Common myeloid progenitor, CD34-positive (primary cell): ENCODE measurements at regions not wholly inside any gene's neighbourhood (a gene's known extent, or its start where the extent isn't known, plus 50 kb on each side); places are given as distances from the start of the nearest gene placed in this dataset.

Experiments
- CTCF ChIA-PET: fragments of 350-600 bp; sonication (Branson Sonifier 250); formaldehyde crosslinking; loops from one replicate; lab custom pipeline; 2021; ENCODE audit warnings: antibody characterized with exemption; lab: Charles Lee
- POLR2A ChIA-PET: fragments of 350-600 bp; sonication (Branson Sonifier 250); formaldehyde crosslinking; loops from one replicate; lab custom pipeline; 2021; ENCODE audit warnings: antibody characterized with exemption; lab: Charles Lee
- DNase-seq, 3 donors: peaks; one replicate each; pipeline versions ENCODE4 v3.0.0 to v3.0.0-alpha.2; 2013
- H3K27ac ChIP-seq, 2 experiments: 1 replicate in 1 of 2; 2 replicates in 1 of 2; pipeline ENCODE4 v1.7.0; 2013; ENCODE audit warnings: inconsistent platforms in 2 of 2, low read length in 2 of 2, mild to moderate bottlenecking in 2 of 2, low read depth in 1 of 2, moderate library complexity in 1 of 2; ENCODE audit not compliant: severe bottlenecking in 2 of 2, insufficient read depth in 1 of 2, poor library complexity in 1 of 2
- H3K27me3 ChIP-seq, 5 experiments: replicated peaks in 2 of 5; 1 replicate in 3 of 5; 2 replicates in 2 of 5; pipeline versions ENCODE4 v1.6.1 to v1.7.0; 2013; ENCODE audit warnings: low read length in 4 of 5, mild to moderate bottlenecking in 2 of 5, moderate library complexity in 2 of 5, inconsistent platforms in 1 of 5; ENCODE audit not compliant: insufficient read depth in 5 of 5, control insufficient read depth in 4 of 5
- H3K36me3 ChIP-seq, 4 experiments: 1 replicate in 2 of 4; 2 replicates in 2 of 4; pipeline versions ENCODE4 v1.6.1 to v1.7.0; 2013; ENCODE audit warnings: low read length in 3 of 4, control low read depth in 1 of 4, mild to moderate bottlenecking in 1 of 4; ENCODE audit not compliant: control insufficient read depth in 4 of 4, insufficient read depth in 4 of 4
- H3K4me1 ChIP-seq, 4 experiments: 1 replicate in 3 of 4; 2 replicates in 1 of 4; pipeline versions ENCODE4 v1.6.1 to v1.7.1; 2013; ENCODE audit warnings: low read length in 3 of 4, mild to moderate bottlenecking in 3 of 4, control low read depth in 1 of 4, inconsistent platforms in 1 of 4, moderate library complexity in 1 of 4; ENCODE audit not compliant: control insufficient read depth in 4 of 4, insufficient read depth in 4 of 4; ENCODE audit errors: control extremely low read depth in 1 of 4
- H3K4me3 ChIP-seq, 7 experiments: 1 replicate in 4 of 7; 2 replicates in 3 of 7; pipeline versions ENCODE4 v1.5.1 to v1.7.0; 2013; ENCODE audit warnings: mild to moderate bottlenecking in 7 of 7, low read length in 6 of 7, moderate library complexity in 6 of 7, inconsistent platforms in 2 of 7, low read depth in 2 of 7, control low read depth in 1 of 7; ENCODE audit not compliant: insufficient read depth in 4 of 7, control insufficient read depth in 1 of 7; ENCODE audit errors: extremely low read depth in 1 of 7
- H3K9me3 ChIP-seq, 5 experiments: 1 replicate in 4 of 5; 2 replicates in 1 of 5; pipeline versions ENCODE4 v1.6.1 to v1.7.1; 2013; ENCODE audit warnings: low read length in 4 of 5, mild to moderate bottlenecking in 2 of 5, inconsistent platforms in 1 of 5, low read depth in 1 of 5, moderate library complexity in 1 of 5; ENCODE audit not compliant: control insufficient read depth in 4 of 5, insufficient read depth in 2 of 5; ENCODE audit errors: control extremely low read depth in 1 of 5
- WGBS: methylation state at CpG from one replicate; pipeline ENCODE4 v1.1.5; 2013; ENCODE audit not compliant: insufficient coverage; 5-methylcytosine and 5-hydroxymethylcytosine counted together

GRCh38 chr5:159560088-159560487 is 229.8 kb upstream of the IL12B start:
- WGBS: 97% methylated on average over 7 of the region's 7 CpGs
- no peaks in the 10 kb centered on the region for H3K36me3 ChIP-seq
- H3K27me3 ChIP-seq: peaks cover 0 to 16% (median 6%) of the 10 kb centered on the region in 5 experiments
- POLR2A ChIA-PET: no interaction called here
- DNase-seq: no peak
- CTCF ChIA-PET: no interaction called here
- no peaks in the 10 kb centered on the region for H3K9me3 ChIP-seq
- no peak overlapping the region for H3K4me3 ChIP-seq
- no peaks in the 10 kb centered on the region for H3K4me1 ChIP-seq
- no peak overlapping the region for H3K27ac ChIP-seq

- Histone ChIP-seq H3K36me3 (no peaks in the 10 kb centered on the region), H3K9me3 (no peaks in the 10 kb centered on the region), H3K27ac (no peak overlapping the region), H3K27me3 (peaks cover 0 to 14% (median 6%) of the 10 kb centered on the region in 5 experiments), H3K4me3 (no peak overlapping the region), H3K4me1 (no peaks in the 10 kb centered on the region)
- ChIA-PET POLR2A (no interaction called here), CTCF (no interaction called here)
- 89% methylated on average over 1 of the region's 2 CpGs for WGBS
- no peak for DNase-seq
Measured at GRCh38 chr5:159564031-159564430, 233.7 kb upstream of the IL12B start.

GRCh38 chr5:159566832-159567231 is 236.5 kb upstream of the IL12B start:
- Histone ChIP-seq H3K9me3 (no peaks in the 10 kb centered on the region), H3K27ac (no peak overlapping the region), H3K4me1 (no peaks in the 10 kb centered on the region), H3K27me3 (no peaks in the 10 kb centered on the region), H3K36me3 (no peaks in the 10 kb centered on the region), H3K4me3 (no peak overlapping the region)
- no peak for DNase-seq
- CTCF ChIA-PET: interaction anchor here (0.7 kb wide), 1 partner anchor 235 kb away, joined by 3 read pairs; no protein-coding TSS in a partner anchor
- POLR2A ChIA-PET: no interaction called here
- 100% methylated on average over 1 of the region's 2 CpGs for WGBS

GRCh38 chr5:159567461-159567860 is 237.2 kb upstream of the IL12B start:
- ChIA-PET POLR2A (no interaction called here), CTCF (interaction anchor here (0.7 kb wide), 1 partner anchor 235 kb away, joined by 3 read pairs; no protein-coding TSS in a partner anchor)
- H3K36me3 ChIP-seq: no peaks in the 10 kb centered on the region
- H3K27ac ChIP-seq: no peak overlapping the region
- DNase-seq: no peak
- WGBS: 100% methylated on average over 1 of the region's 1 CpG
- H3K4me3 ChIP-seq: no peak overlapping the region
- no peaks in the 10 kb centered on the region for H3K4me1 ChIP-seq
- no peaks in the 10 kb centered on the region for H3K9me3 ChIP-seq
- H3K27me3 ChIP-seq: no peaks in the 10 kb centered on the region

- no peak for DNase-seq
- Histone ChIP-seq H3K9me3 (no peaks in the 10 kb centered on the region), H3K36me3 (no peaks in the 10 kb centered on the region), H3K4me3 (no peak overlapping the region), H3K27me3 (no peaks in the 10 kb centered on the region), H3K4me1 (no peaks in the 10 kb centered on the region), H3K27ac (no peak overlapping the region)
- 100% methylated on average over 1 of the region's 1 CpG for WGBS
- POLR2A ChIA-PET: interaction anchor here (0.8 kb wide), 1 partner anchor 9 kb away, joined by 3 read pairs; no protein-coding TSS in a partner anchor
- CTCF ChIA-PET: no interaction called here
Measured at GRCh38 chr5:159571501-159572244, 241.4 kb upstream of the IL12B start.

- 98% methylated on average over 7 of the region's 7 CpGs for WGBS
- Histone ChIP-seq H3K27ac (no peak overlapping the region), H3K4me1 (no peaks in the 10 kb centered on the region), H3K9me3 (no peaks in the 10 kb centered on the region), H3K4me3 (no peak overlapping the region), H3K36me3 (no peaks in the 10 kb centered on the region), H3K27me3 (peaks cover 0 to 2% (median 0%) of the 10 kb centered on the region in 5 experiments)
- ChIA-PET CTCF (no interaction called here), POLR2A (no interaction called here)
- DNase-seq: no peak
Measured at GRCh38 chr5:159576902-159577301, 246.6 kb upstream of the IL12B start.

GRCh38 chr5:159581502-159582249 is 251.4 kb upstream of the IL12B start:
- no peaks in the 10 kb centered on the region for H3K36me3 ChIP-seq
- H3K4me3 ChIP-seq: no peak overlapping the region
- no peaks in the 10 kb centered on the region for H3K4me1 ChIP-seq
- POLR2A ChIA-PET: interaction anchor here (1.0 kb wide), 1 partner anchor 9 kb away, joined by 3 read pairs; no protein-coding TSS in a partner anchor
- peaks cover 0 to 4% (median 0%) of the 10 kb centered on the region in 5 experiments for H3K27me3 ChIP-seq
- H3K27ac ChIP-seq: no peak overlapping the region
- CTCF ChIA-PET: interaction anchor here (1.1 kb wide), 1 partner anchor 387 kb away, joined by 3 read pairs; no protein-coding TSS in a partner anchor
- H3K9me3 ChIP-seq: peaks cover 0 to 1% (median 0%) of the 10 kb centered on the region in 5 experiments
- DNase-seq: no peak
- 96% methylated on average over 5 of the region's 7 CpGs for WGBS
